Colonic mucosa (tissue), 4 donors: ENCODE measurements at regions not wholly inside any gene's neighbourhood (a gene's known extent, or its start where the extent isn't known, plus 50 kb on each side); places are given as distances from the start of the nearest gene placed in this dataset.

Source experiments
- DNase-seq: peaks from one replicate; pipeline ENCODE4 v3.0.0-alpha.2; 2020
- H3K27ac ChIP-seq: fragments of 200-600 bp; one replicate; pipeline ENCODE4 v1.8.0; 2021
- H3K27me3 ChIP-seq: fragments of 200-600 bp; one replicate; pipeline ENCODE4 v1.8.0; 2021
- H3K36me3 ChIP-seq: fragments of 200-600 bp; one replicate; pipeline ENCODE4 v1.8.0; 2021
- H3K4me1 ChIP-seq: fragments of 200-600 bp; one replicate; pipeline ENCODE4 v1.8.0; 2021; ENCODE audit warnings: mild to moderate bottlenecking
- H3K4me3 ChIP-seq: fragments of 200-600 bp; one replicate; pipeline ENCODE4 v1.8.0; 2021
- H3K9ac ChIP-seq, 2 donors: one replicate each; pipeline ENCODE4 v1.7.0; 2013; ENCODE audit warnings: control low read depth in 2 of 2, low read depth in 2 of 2, low read length in 2 of 2
- H3K9me3 ChIP-seq: fragments of 200-600 bp; one replicate; pipeline ENCODE4 v1.8.0; 2021
- CTCF ChIP-seq: fragments of 200-600 bp; IDR thresholded peaks from one replicate; pipeline ENCODE4 v1.8.0; 2022; ENCODE audit warnings: antibody characterized with exemption, mild to moderate bottlenecking
- intact Hi-C: fragments of 100-400 bp; cut with DNase I; formaldehyde crosslinking; loops from one replicate; pipeline ENCODE4 v1.14.1; 2022
- donor health status: healthy.
- donor health status: DM: no; HTN: no; CAD: no.
- donor health status: DM: no; HTN: no; CAD: no.

GRCh38 chr22:48104102-48104738 is 1341.8 kb downstream of the TBC1D22A start:
- TF ChIP-seq CTCF: no peak
- no peaks in the 10 kb centered on the region for H3K27me3 ChIP-seq
- no peaks in the 10 kb centered on the region for H3K4me1 ChIP-seq
- no peak overlapping the region for H3K9ac ChIP-seq
- no peak overlapping the region for H3K4me3 ChIP-seq
- H3K36me3 ChIP-seq: no peaks in the 10 kb centered on the region
- DNase-seq: no peak
- H3K27ac ChIP-seq: no peak overlapping the region
- no peaks in the 10 kb centered on the region for H3K9me3 ChIP-seq
- intact Hi-C loops: no loop called here

GRCh38 chr22:48103126-48103875 is 1340.9 kb downstream of the TBC1D22A start:
- H3K4me1 ChIP-seq: no peaks in the 10 kb centered on the region
- no peak overlapping the region for H3K9ac ChIP-seq
- TF ChIP-seq CTCF: no peak
- DNase-seq: no peak
- H3K27me3 ChIP-seq: no peaks in the 10 kb centered on the region
- intact Hi-C loops: no loop called here
- no peak overlapping the region for H3K27ac ChIP-seq
- no peak overlapping the region for H3K4me3 ChIP-seq
- H3K9me3 ChIP-seq: no peaks in the 10 kb centered on the region
- H3K36me3 ChIP-seq: no peaks in the 10 kb centered on the region

GRCh38 chr22:48102581-48102980 is 1340.1 kb downstream of the TBC1D22A start:
- Histone ChIP-seq H3K4me3 (no peak overlapping the region), H3K4me1 (no peaks in the 10 kb centered on the region), H3K9me3 (no peaks in the 10 kb centered on the region), H3K36me3 (no peaks in the 10 kb centered on the region), H3K27me3 (no peaks in the 10 kb centered on the region), H3K9ac (no peak overlapping the region), H3K27ac (no peak overlapping the region)
- TF ChIP-seq CTCF: no peak
- DNase-seq: no peak
- intact Hi-C loops: no loop called here

- intact Hi-C loops: no loop called here
- no peaks in the 10 kb centered on the region for H3K36me3 ChIP-seq
- H3K4me3 ChIP-seq: no peak overlapping the region
- no peak for TF ChIP-seq CTCF
- H3K27me3 ChIP-seq: no peaks in the 10 kb centered on the region
- no peak overlapping the region for H3K9ac ChIP-seq
- no peak for DNase-seq
- H3K27ac ChIP-seq: no peak overlapping the region
- H3K4me1 ChIP-seq: no peaks in the 10 kb centered on the region
- H3K9me3 ChIP-seq: no peaks in the 10 kb centered on the region
Observed at GRCh38 chr22:48101704-48102103, 1339.3 kb downstream of the TBC1D22A start.

- H3K9me3 ChIP-seq: no peaks in the 10 kb centered on the region
- H3K27me3 ChIP-seq: no peaks in the 10 kb centered on the region
- H3K4me3 ChIP-seq: no peak overlapping the region
- no peaks in the 10 kb centered on the region for H3K4me1 ChIP-seq
- no peak overlapping the region for H3K9ac ChIP-seq
- intact Hi-C loops: no loop called here
- no peak for TF ChIP-seq CTCF
- DNase-seq: no peak
- no peaks in the 10 kb centered on the region for H3K36me3 ChIP-seq
- no peak overlapping the region for H3K27ac ChIP-seq
Observed at GRCh38 chr22:48100685-48101417, 1338.4 kb downstream of the TBC1D22A start.
